Subcutaneous abdominal adipose tissue (tissue), 5 donors: ENCODE measurements at regions not wholly inside any gene's neighbourhood (a gene's known extent, or its start where the extent isn't known, plus 50 kb on each side); places are given as distances from the start of the nearest gene placed in this dataset.
"Not testable (repeated sequence)": the region's sequence is repeated elsewhere in the genome, so short reads cannot be mapped to it uniquely, and the experiment has no call there.

Experiments used
- H3K27ac ChIP-seq: one replicate; pipeline ENCODE4 v1.7.0; 2013; ENCODE audit warnings: low read depth, mild to moderate bottlenecking, inconsistent platforms, low read length, moderate library complexity
- H3K27me3 ChIP-seq, 5 donors: one replicate each; pipeline ENCODE4 v1.7.0; 2013; ENCODE audit warnings: low read length in 5 of 5, inconsistent platforms in 1 of 5; ENCODE audit not compliant: control insufficient read depth in 5 of 5, insufficient read depth in 4 of 5
- H3K36me3 ChIP-seq, 5 donors: one replicate each; pipeline ENCODE4 v1.7.0; 2013; ENCODE audit warnings: low read length in 5 of 5; ENCODE audit not compliant: control insufficient read depth in 5 of 5, insufficient read depth in 5 of 5
- H3K4me1 ChIP-seq, 5 donors: one replicate each; pipeline ENCODE4 v1.7.0; 2013; ENCODE audit warnings: low read length in 5 of 5, mild to moderate bottlenecking in 3 of 5, moderate library complexity in 1 of 5; ENCODE audit not compliant: control insufficient read depth in 5 of 5, insufficient read depth in 5 of 5
- H3K4me3 ChIP-seq, 5 donors: one replicate each; pipeline ENCODE4 v1.7.0; 2013; ENCODE audit warnings: low read length in 5 of 5, low read depth in 1 of 5
- H3K9ac ChIP-seq, 5 donors: one replicate each; pipeline ENCODE4 v1.7.0; 2013; ENCODE audit warnings: low read length in 5 of 5, mild to moderate bottlenecking in 4 of 5, moderate library complexity in 3 of 5
- H3K9me3 ChIP-seq, 5 donors: one replicate each; pipeline ENCODE4 v1.7.0; 2013; ENCODE audit warnings: low read length in 5 of 5; ENCODE audit not compliant: control insufficient read depth in 5 of 5
- donor health status: healthy.
- donor health status: healthy.
- donor health status: healthy.
- donor health status: healthy.
- donor health status: healthy.

GRCh38 chr19:23597661-23598060, 89.4 kb downstream of the ZNF675 start:
- H3K36me3 ChIP-seq: no peaks in the 10 kb centered on the region
- no peaks in the 10 kb centered on the region for H3K4me1 ChIP-seq
- H3K4me3 ChIP-seq: no peak overlapping the region
- H3K27me3 ChIP-seq: no peaks in the 10 kb centered on the region
- no peak overlapping the region for H3K27ac ChIP-seq
- H3K9me3 ChIP-seq: peaks cover 0 to 19% (median 4%) of the 10 kb centered on the region in 5 donors
- no peak overlapping the region for H3K9ac ChIP-seq

DNA sequence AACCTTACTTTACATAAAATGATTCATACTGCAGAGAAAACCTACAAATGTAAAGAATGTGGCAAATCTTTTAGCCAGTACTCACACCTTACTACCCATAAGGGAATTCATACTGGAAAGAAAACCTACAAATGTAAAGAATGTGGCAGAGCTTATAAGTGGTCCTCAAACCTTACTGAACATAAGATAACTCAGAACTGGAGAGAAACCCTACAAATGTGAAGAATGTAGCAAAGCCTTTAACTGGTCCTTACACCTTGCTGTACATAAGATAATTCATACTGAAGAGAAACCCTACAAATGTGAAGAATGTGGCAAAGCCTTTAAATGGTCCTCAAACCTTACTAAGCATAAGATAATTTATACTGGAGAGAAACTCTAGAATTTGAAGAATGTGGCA, 90.1 kb downstream of the ZNF675 start:
- Histone ChIP-seq H3K9me3 (peaks cover 0 to 16% (median 10%) of the 10 kb centered on the region in 5 donors), H3K9ac (no peak overlapping the region), H3K36me3 (no peaks in the 10 kb centered on the region), H3K27ac (no peak overlapping the region), H3K4me3 (no peak overlapping the region), H3K27me3 (no peaks in the 10 kb centered on the region), H3K4me1 (no peaks in the 10 kb centered on the region)

DNA sequence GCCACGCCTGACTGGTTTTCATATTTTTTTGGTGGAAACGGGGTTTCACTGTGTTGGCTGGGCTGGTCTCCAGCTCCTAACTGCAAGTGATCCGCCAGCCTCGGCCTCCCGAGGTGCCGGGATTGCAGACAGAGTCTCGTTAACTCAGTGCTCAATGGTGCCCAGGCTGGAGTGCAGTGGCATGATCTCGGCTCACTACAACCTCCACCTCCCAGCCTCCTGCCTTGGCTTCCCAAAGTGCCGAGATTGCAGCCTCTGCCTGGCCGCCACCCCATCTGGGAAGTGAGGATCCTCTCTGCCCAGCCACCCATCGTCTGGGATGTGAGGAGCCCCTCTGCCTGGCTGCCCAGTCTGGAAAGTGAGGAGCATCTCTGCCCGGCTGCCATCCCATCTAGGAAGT, 92.7 kb downstream of the ZNF675 start:
- H3K27me3 ChIP-seq, H3K4me3 ChIP-seq, H3K9ac ChIP-seq, H3K36me3 ChIP-seq, H3K4me1 ChIP-seq, H3K27ac ChIP-seq: not testable (repeated sequence)
- peaks cover 0 to 14% (median 10%) of the 10 kb centered on the region in 5 donors for H3K9me3 ChIP-seq

DNA sequence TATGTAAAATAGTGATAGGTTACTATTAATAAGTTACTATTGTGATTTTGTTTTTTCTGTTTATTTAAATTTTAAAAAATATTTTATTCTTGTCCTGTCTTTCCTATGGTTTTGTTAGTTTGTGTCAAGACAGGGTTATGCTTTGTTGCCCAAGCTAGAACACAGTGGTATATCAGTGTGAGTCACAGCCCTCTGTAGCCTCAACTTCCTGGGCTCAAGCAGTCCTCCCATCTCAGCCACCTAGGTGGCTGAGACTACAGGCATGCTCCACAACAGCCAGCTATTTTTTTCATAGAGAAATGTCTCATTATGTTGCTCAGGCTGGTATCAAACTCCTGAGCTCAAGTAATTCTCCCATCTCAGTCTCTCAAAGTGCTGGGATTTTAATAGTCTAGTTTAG, 99.5 kb downstream of the ZNF675 start:
- no peak overlapping the region for H3K9ac ChIP-seq
- no peak overlapping the region for H3K27ac ChIP-seq
- no peaks in the 10 kb centered on the region for H3K36me3 ChIP-seq
- peaks cover 0 to 27% (median 3%) of the 10 kb centered on the region in 5 donors for H3K9me3 ChIP-seq
- H3K4me1 ChIP-seq: no peaks in the 10 kb centered on the region
- H3K4me3 ChIP-seq: no peak overlapping the region
- no peaks in the 10 kb centered on the region for H3K27me3 ChIP-seq

- Histone ChIP-seq H3K9me3 (peaks cover 0 to 28% (median 18%) of the 10 kb centered on the region in 5 donors), H3K9ac (no peak overlapping the region), H3K27ac (no peak overlapping the region), H3K4me3 (no peak overlapping the region), H3K4me1 (no peaks in the 10 kb centered on the region), H3K27me3 (no peaks in the 10 kb centered on the region), H3K36me3 (no peaks in the 10 kb centered on the region)
Measured at GRCh38 chr19:23577501-23577900, 109.5 kb downstream of the ZNF675 start.

DNA sequence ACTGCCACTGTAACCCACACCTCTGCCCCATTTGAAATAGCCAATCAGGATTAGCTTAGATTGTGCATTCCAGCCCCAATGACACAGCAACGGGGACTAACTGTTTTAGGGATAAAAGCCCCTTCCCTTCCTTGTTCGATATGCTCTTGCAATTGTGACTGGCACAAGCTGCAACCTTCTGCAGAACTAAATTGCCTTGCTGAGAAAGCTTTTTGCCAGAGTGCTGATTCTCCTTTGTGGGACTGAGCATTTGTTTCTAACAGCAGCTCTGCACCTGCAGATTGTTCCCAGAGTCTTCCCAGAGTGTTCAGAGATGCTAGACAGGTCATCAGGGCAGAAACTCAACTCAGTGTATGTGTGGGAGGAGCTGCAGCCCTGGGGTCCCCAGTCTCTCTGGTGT, 115.8 kb downstream of the ZNF675 start:
- peaks cover 3 to 65% (median 54%) of the 10 kb centered on the region in 5 donors for H3K9me3 ChIP-seq
- H3K27me3 ChIP-seq: no peaks in the 10 kb centered on the region
- H3K4me3 ChIP-seq: peak overlapping the region in 3 of 5 donors; percentile 19 to 38 (median 26)
- no peaks in the 10 kb centered on the region for H3K4me1 ChIP-seq
- no peak overlapping the region for H3K27ac ChIP-seq
- no peak overlapping the region for H3K9ac ChIP-seq
- no peaks in the 10 kb centered on the region for H3K36me3 ChIP-seq

DNA sequence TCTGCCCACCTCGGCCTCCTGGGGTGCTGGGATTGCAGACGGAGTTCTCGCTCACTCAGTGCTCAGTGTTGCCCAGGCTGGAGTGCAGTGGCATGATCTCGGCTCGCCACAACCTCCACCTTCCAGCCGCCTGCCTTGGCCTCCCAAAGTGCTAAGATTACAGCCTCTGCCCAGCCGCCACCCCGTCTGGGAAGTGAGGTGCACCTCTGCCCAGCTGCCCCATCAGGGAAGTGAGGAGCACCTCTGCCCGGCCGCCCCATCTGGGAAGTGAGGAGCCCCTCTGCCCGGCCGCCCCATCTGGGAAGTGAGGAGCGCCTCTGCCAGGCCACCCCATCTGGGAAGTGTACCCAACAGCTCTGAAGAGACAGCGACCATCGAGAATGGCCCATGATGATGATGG, 118.9 kb downstream of the ZNF675 start:
- H3K27ac ChIP-seq, H3K9ac ChIP-seq, H3K27me3 ChIP-seq, H3K4me3 ChIP-seq, H3K36me3 ChIP-seq, H3K4me1 ChIP-seq: not testable (repeated sequence)
- H3K9me3 ChIP-seq: peaks cover 3 to 69% (median 57%) of the 10 kb centered on the region in 5 donors

- Histone ChIP-seq H3K27me3 (no peaks in the 10 kb centered on the region), H3K4me1 (no peaks in the 10 kb centered on the region), H3K9me3 (peaks cover 3 to 50% (median 30%) of the 10 kb centered on the region in 5 donors), H3K9ac (no peak overlapping the region), H3K27ac (no peak overlapping the region), H3K4me3 (no peak overlapping the region), H3K36me3 (no peaks in the 10 kb centered on the region)
Measured at GRCh38 chr19:23565256-23565655, 121.8 kb downstream of the ZNF675 start.

GRCh38 chr19:23563326-23563725, 123.7 kb downstream of the ZNF675 start:
- H3K36me3 ChIP-seq: no peaks in the 10 kb centered on the region
- H3K9me3 ChIP-seq: peaks cover 0 to 49% (median 22%) of the 10 kb centered on the region in 5 donors
- H3K4me3 ChIP-seq: no peak overlapping the region

GRCh38 chr19:23561341-23561740, 125.7 kb downstream of the ZNF675 start:
- Histone ChIP-seq H3K27ac (no peak overlapping the region), H3K4me1 (no peaks in the 10 kb centered on the region), H3K9me3 (peaks cover 0 to 36% (median 14%) of the 10 kb centered on the region in 5 donors), H3K9ac (no peak overlapping the region), H3K4me3 (no peak overlapping the region), H3K36me3 (no peaks in the 10 kb centered on the region), H3K27me3 (no peaks in the 10 kb centered on the region)

More at GRCh38 chr19:23563326-23563725, 123.7 kb downstream of the ZNF675 start:
- Histone ChIP-seq H3K9ac (no peak overlapping the region), H3K27me3 (no peaks in the 10 kb centered on the region), H3K27ac (no peak overlapping the region), H3K4me1 (no peaks in the 10 kb centered on the region)

DNA sequence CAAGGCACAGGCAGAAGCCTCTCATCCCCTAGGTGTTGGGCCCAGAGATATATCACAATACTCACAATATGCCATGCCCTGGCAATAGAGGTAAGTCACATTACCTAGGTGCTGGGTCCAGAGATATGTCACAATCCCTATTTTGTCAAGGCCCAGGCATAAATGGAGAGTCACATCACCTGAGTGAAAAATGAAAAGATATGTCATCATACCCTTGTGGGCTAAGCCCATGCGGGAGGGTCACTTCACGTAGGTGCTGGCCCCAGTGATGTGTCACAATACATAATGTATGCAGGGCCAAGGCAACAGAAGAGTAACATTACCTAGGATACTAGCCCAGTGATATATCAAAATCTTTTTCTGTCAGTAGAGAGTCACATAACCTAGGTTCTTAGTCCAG, 127.0 kb downstream of the ZNF675 start:
- Histone ChIP-seq H3K27ac (no peak overlapping the region), H3K4me3 (no peak overlapping the region), H3K4me1 (no peaks in the 10 kb centered on the region), H3K27me3 (no peaks in the 10 kb centered on the region), H3K9me3 (peaks cover 0 to 26% (median 7%) of the 10 kb centered on the region in 5 donors), H3K36me3 (no peaks in the 10 kb centered on the region), H3K9ac (no peak overlapping the region)
